ENCODE measurements at regions not wholly inside any gene's neighbourhood (a gene's known extent, or its start where the extent isn't known, plus 50 kb on each side); places are given as distances from the start of the nearest gene placed in this dataset.
"Not testable (repeated sequence)": the region's sequence is repeated elsewhere in the genome, so short reads cannot be mapped to it uniquely, and the experiment has no call there.

- no peak for DNase-seq (ENCODE audit: low read depth in 2 of 2)
Observed at GRCh38 chr12:112615196-112615595, 176.4 kb upstream of the RPH3A start.

- no peak for DNase-seq (ENCODE audit: low read depth in 2 of 2)
Observed at GRCh38 chr12:112616469-112617152, 174.9 kb upstream of the RPH3A start.

- DNase-seq (ENCODE audit: low read depth in 2 of 2), result no peak
Observed at GRCh38 chr12:112617153-112617505, 174.4 kb upstream of the RPH3A start.

- no peak for DNase-seq (ENCODE audit: low read depth in 2 of 2)
Observed at GRCh38 chr12:112627851-112628250, 163.7 kb upstream of the RPH3A start.

GRCh38 chr12:112631974-112632373 lies 159.6 kb upstream of the RPH3A start:
- DNase-seq (ENCODE audit: low read depth in 2 of 2), result not testable (repeated sequence)

GRCh38 chr12:112635036-112635435 lies 156.5 kb upstream of the RPH3A start:
- DNase-seq (ENCODE audit: low read depth in 2 of 2), result no peak

GRCh38 chr12:112638420-112638819 lies 153.1 kb upstream of the RPH3A start:
- DNase-seq (ENCODE audit: low read depth in 2 of 2), result no peak

GRCh38 chr12:112645586-112645985 lies 146.0 kb upstream of the RPH3A start:
- no peak for DNase-seq (ENCODE audit: low read depth in 2 of 2)

GRCh38 chr12:112656141-112656540 lies 135.4 kb upstream of the RPH3A start:
- no peak for DNase-seq (ENCODE audit: low read depth in 2 of 2)

GRCh38 chr12:112664569-112664968 lies 127.0 kb upstream of the RPH3A start:
- peak in 1 of 2 donors; percentile 1 for DNase-seq (ENCODE audit: low read depth in 2 of 2)

GRCh38 chr12:112665958-112666357 lies 125.6 kb upstream of the RPH3A start:
- DNase-seq (ENCODE audit: low read depth in 2 of 2), result no peak

GRCh38 chr12:112671564-112671963 lies 120.0 kb upstream of the RPH3A start:
- DNase-seq (ENCODE audit: low read depth in 2 of 2), result no peak

GRCh38 chr12:112674539-112674938 lies 117.0 kb upstream of the RPH3A start:
- no peak for DNase-seq (ENCODE audit: low read depth in 2 of 2)

- no peak for DNase-seq (ENCODE audit: low read depth in 2 of 2)
Observed at GRCh38 chr12:112676507-112676906, 115.0 kb upstream of the RPH3A start.

- DNase-seq (ENCODE audit: low read depth in 2 of 2), result no peak
Observed at GRCh38 chr12:112677050-112677765, 114.3 kb upstream of the RPH3A start.

- DNase-seq (ENCODE audit: low read depth in 2 of 2), result no peak
Observed at GRCh38 chr12:112680993-112681392, 110.6 kb upstream of the RPH3A start.

GRCh38 chr12:112682586-112682985 lies 109.0 kb upstream of the RPH3A start:
- no peak for DNase-seq (ENCODE audit: low read depth in 2 of 2)

GRCh38 chr12:112684742-112685141 lies 106.8 kb upstream of the RPH3A start:
- no peak for DNase-seq (ENCODE audit: low read depth in 2 of 2)

- DNase-seq (ENCODE audit: low read depth in 2 of 2), result no peak
Observed at GRCh38 chr12:112685321-112685720, 106.2 kb upstream of the RPH3A start.

- DNase-seq (ENCODE audit: low read depth in 2 of 2), result no peak
Observed at GRCh38 chr12:112686373-112686772, 105.2 kb upstream of the RPH3A start.

GRCh38 chr12:112694065-112694464 lies 97.5 kb upstream of the RPH3A start:
- DNase-seq (ENCODE audit: low read depth in 2 of 2), result no peak

GRCh38 chr12:112697441-112697840 lies 94.1 kb upstream of the RPH3A start:
- DNase-seq (ENCODE audit: low read depth in 2 of 2), result not testable (repeated sequence)

GRCh38 chr12:112705037-112705632 lies 86.4 kb upstream of the RPH3A start:
- DNase-seq (ENCODE audit: low read depth in 2 of 2), result no peak

Data from stimulated activated CD4-positive, alpha-beta T cell treated with anti-CD3 and anti-CD28 coated beads, Interleukin-4, amount 100 ng/mL, for 48 hours (primary cell).